GM12878 (cell line): ENCODE measurements at regions not wholly inside any gene's neighbourhood (a gene's known extent, or its start where the extent isn't known, plus 50 kb on each side); places are given as distances from the start of the nearest gene placed in this dataset.

Experiments used
- ATAC-seq: fragments of 200-7000 bp; cut with Tn5 transposase; 3 replicates; pipeline ENCODE4 v1.9.1; 2020; ENCODE audit warnings: mild to moderate bottlenecking, moderate library complexity
- BruUV-seq: library from RNA; stranded (reverse); fragments of 400-500 nt; replicated peaks from 2 replicates; lab custom pipeline; 2021; lab: Mats Ljungman, UMichigan
- CTCF ChIA-PET: fragments of 300-600 bp; sonication (Branson Sonifier 250); formaldehyde crosslinking; extraction: SDS; loops from one replicate; lab custom pipeline; 2021; ENCODE audit warnings: inconsistent platforms; lab: Yijun Ruan, JAX
- POLR2A ChIA-PET: fragments of 350-600 bp; formaldehyde crosslinking; extraction: SDS; loops from one replicate; lab custom pipeline; 2021; ENCODE audit warnings: inconsistent platforms; lab: Charles Lee
- RAD21 ChIA-PET: fragments of 300-600 bp; sonication (Branson Sonifier 250); formaldehyde crosslinking; loops from one replicate; lab custom pipeline; 2023; ENCODE audit warnings: antibody characterized with exemption; ENCODE audit not compliant: unreplicated experiment; lab: Charles Lee
- SMC1A ChIA-PET: fragments of 300-600 bp; sonication (Branson Sonifier 250); formaldehyde crosslinking; loops from one replicate; lab custom pipeline; 2023; ENCODE audit not compliant: unreplicated experiment, uncharacterized antibody; lab: Charles Lee
- DNase-seq: peaks from one replicate; pipeline ENCODE4 v3.0.0-alpha.2; 2011; ENCODE audit warnings: low read depth, low spot score
- FAIRE-seq: peaks from 3 replicates; lab custom pipeline; 2011; peaks lifted over from hg19 to GRCh38; lab: Jason Lieb, UNC
- H2AFZ ChIP-seq: 2 replicates; pipeline ENCODE4 v1.6.0; 2011; ENCODE audit warnings: low read depth, low read length, control low read depth; ENCODE audit not compliant: control insufficient read depth
- H3K27ac ChIP-seq: 2 replicates; pipeline ENCODE4 v1.5.1; 2011; ENCODE audit warnings: control low read depth; ENCODE audit not compliant: control insufficient read depth, insufficient read depth
- H3K27me3 ChIP-seq, 2 experiments: replicated peaks in 1 of 2; 2 replicates each; pipeline versions ENCODE4 v1.6.0 to v1.6.1; 2011; ENCODE audit warnings: low read length in 1 of 2; ENCODE audit not compliant: control insufficient read depth in 2 of 2, insufficient read depth in 2 of 2
- H3K36me3 ChIP-seq, 2 experiments: 2 replicates each; pipeline ENCODE4 v1.5.1; 2011; ENCODE audit warnings: low read length in 1 of 2; ENCODE audit not compliant: control insufficient read depth in 2 of 2, insufficient read depth in 2 of 2
- H3K4me1 ChIP-seq: 2 replicates; pipeline ENCODE4 v1.6.1; 2011; ENCODE audit warnings: mild to moderate bottlenecking, low read length, moderate library complexity, mixed read lengths; ENCODE audit not compliant: control insufficient read depth, insufficient read depth
- H3K4me2 ChIP-seq: 2 replicates; pipeline ENCODE4 v1.6.0; 2011; ENCODE audit warnings: control low read depth; ENCODE audit not compliant: control insufficient read depth, insufficient read depth
- H3K4me3 ChIP-seq: fragments of 200-600 bp; sonication (generic); 2 replicates; pipeline ENCODE4 v1.5.1; 2016
- H3K79me2 ChIP-seq: 2 replicates; pipeline ENCODE4 v1.6.0; 2011; ENCODE audit warnings: low read length; ENCODE audit not compliant: control insufficient read depth, insufficient read depth
- H3K9ac ChIP-seq: 2 replicates; pipeline ENCODE4 v1.8.0; 2011; ENCODE audit warnings: low read length, control low read depth, mixed read lengths; ENCODE audit not compliant: control insufficient read depth, insufficient read depth
- H3K9me3 ChIP-seq: replicated peaks from 3 replicates; pipeline ENCODE4 v1.5.1; 2011; ENCODE audit warnings: mild to moderate bottlenecking, low read length; ENCODE audit not compliant: control insufficient read depth, insufficient read depth
- H4K20me1 ChIP-seq: 2 replicates; pipeline ENCODE4 v1.6.0; 2011; ENCODE audit not compliant: control insufficient read depth, insufficient read depth
- CHD2 ChIP-seq: IDR thresholded peaks from 2 replicates; pipeline ENCODE4 v1.6.1; 2011; ENCODE audit warnings: low read depth, low read length, improper control_type of control experiment, borderline replicate concordance
- E2F8 ChIP-seq: fragments of 450-650 bp; IDR thresholded peaks from 2 replicates; pipeline ENCODE4 v1.6.1; 2018; ENCODE audit warnings: mild to moderate bottlenecking, low read depth, moderate library complexity; ENCODE audit not compliant: partially characterized antibody
- NBN ChIP-seq: fragments of 450-650 bp; IDR thresholded peaks from 2 replicates; pipeline ENCODE4 v1.6.1; 2016
- RFX5 ChIP-seq: IDR thresholded peaks from 2 replicates; pipeline ENCODE4 v1.6.1; 2011; ENCODE audit warnings: low read depth, low read length, improper control_type of control experiment
- SRF ChIP-seq, 2 experiments: IDR thresholded peaks; 2 replicates each; pipeline ENCODE4 v1.6.1; 2011; ENCODE audit warnings: low read depth in 2 of 2, low read length in 2 of 2, mild to moderate bottlenecking in 1 of 2, moderate library complexity in 1 of 2
- TCF3 ChIP-seq: IDR thresholded peaks from 2 replicates; pipeline ENCODE4 v1.6.1; 2012; ENCODE audit warnings: low read depth, mild to moderate bottlenecking, low read length, borderline replicate concordance; ENCODE audit not compliant: insufficient read depth
- ZZZ3 ChIP-seq: IDR thresholded peaks from 2 replicates; pipeline ENCODE4 v1.6.1; 2011; ENCODE audit warnings: low read depth; ENCODE audit not compliant: control insufficient read depth, insufficient read length
- WGBS: methylation state at CpG from one replicate; pipeline ENCODE4 v1.1.6; 2016; ENCODE audit warnings: low lambda C conversion rate; ENCODE audit not compliant: insufficient replicate concordance, insufficient coverage; ENCODE audit errors: missing lambda C conversion rate; 5-methylcytosine and 5-hydroxymethylcytosine counted together
- in situ Hi-C: fragments of 300-500 bp; cut with MboI; formaldehyde crosslinking; loops from 9 replicates; pipeline ENCODE4 v1.14.3; 2018; ENCODE audit warnings: mixed read lengths
- intact Hi-C: fragments of 100-400 bp; cut with micrococcal nuclease; formaldehyde crosslinking; loops from one replicate; pipeline ENCODE4 v1.14.2; 2022; ENCODE audit not compliant: unreplicated experiment

GRCh38 chr7:83777406-83778072 lies 128.6 kb upstream of the SEMA3E start:
- SMC1A ChIA-PET = no interaction called here
- POLR2A ChIA-PET = no interaction called here
- CTCF ChIA-PET = no interaction called here
- no TSS peak for BruUV-seq
- Histone ChIP-seq H2AFZ (no peak overlapping the region), H3K36me3 (no peaks in the 10 kb centered on the region), H3K27ac (no peak overlapping the region), H3K9ac (no peak overlapping the region), H3K4me2 (no peak overlapping the region), H3K27me3 (no peaks in the 10 kb centered on the region; a peak in 1 of 4 replicates), H3K4me3 (no peak overlapping the region), H3K4me1 (no peaks in the 10 kb centered on the region), H3K79me2 (no peaks in the 10 kb centered on the region), H4K20me1 (no peaks in the 10 kb centered on the region), H3K9me3 (no peaks in the 10 kb centered on the region)
- no peak for TF ChIP-seq CHD2
- DNase-seq = no peak
- in situ Hi-C loops (no loop called here), intact Hi-C loops (no loop called here)
- no peak for FAIRE-seq
- WGBS = 23% methylated on average over 5 of the region's 5 CpGs
- ATAC-seq = no peak
- RAD21 ChIA-PET = no interaction called here

- TF ChIP-seq TCF3 (no peak), SRF (IDR thresholded peaks at IDR 0.05; ENCODE audit: low read depth in 2 of 2, low read length in 2 of 2) (no peak), NBN (no peak), E2F8 (no peak), RFX5 (no peak), ZZZ3 (no peak)
- Histone ChIP-seq H3K4me2 (no peak overlapping the region), H2AFZ (no peak overlapping the region), H3K9me3 (no peaks in the 10 kb centered on the region), H3K9ac (no peak overlapping the region), H3K27me3 (no peaks in the 10 kb centered on the region), H3K4me3 (no peak overlapping the region), H3K4me1 (no peaks in the 10 kb centered on the region), H3K36me3 (no peaks in the 10 kb centered on the region), H3K79me2 (no peaks in the 10 kb centered on the region), H3K27ac (no peak overlapping the region), H4K20me1 (no peaks in the 10 kb centered on the region)
- ChIA-PET RAD21 (no interaction called here), CTCF (no interaction called here), SMC1A (no interaction called here), POLR2A (no interaction called here)
- no peak for DNase-seq
- intact Hi-C loops (no loop called here), in situ Hi-C loops (no loop called here)
- ATAC-seq = no peak
- no TSS peak for BruUV-seq
- 38% methylated on average over 3 of the region's 3 CpGs for WGBS
- FAIRE-seq = no peak
Measured at GRCh38 chr7:83769407-83769806, 120.5 kb upstream of the SEMA3E start.
